Activated naive CD4-positive, alpha-beta T cell (primary cell): ENCODE measurements at regions not wholly inside any gene's neighbourhood (a gene's known extent, or its start where the extent isn't known, plus 50 kb on each side); places are given as distances from the start of the nearest gene placed in this dataset.
"Not testable (repeated sequence)": the region's sequence is repeated elsewhere in the genome, so short reads cannot be mapped to it uniquely, and the experiment has no call there.

Experiments
- DNase-seq, 4 experiments: peaks; one replicate each; lab custom pipeline; 2025; lab: John Stamatoyannopoulos, UW

DNA sequence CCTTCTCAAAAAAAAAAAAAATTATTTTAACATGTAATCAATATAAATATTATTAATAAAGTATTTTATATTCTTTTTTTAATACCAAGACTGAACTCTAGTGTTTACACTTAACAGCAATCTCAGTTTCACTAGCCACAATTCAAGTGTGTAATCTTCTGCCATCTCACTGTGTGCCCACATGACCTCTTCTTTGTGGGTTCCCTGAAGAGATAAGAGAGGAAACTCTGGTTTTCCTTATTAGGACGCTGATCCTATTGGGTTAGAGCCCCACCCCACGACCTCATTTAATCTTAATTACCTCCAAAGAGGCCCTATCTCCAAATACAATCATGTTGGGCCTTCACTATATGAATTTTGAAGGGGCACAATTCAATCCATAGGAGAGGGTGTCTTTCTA lies 177.6 kb downstream of the STK31 start:
- no peak for DNase-seq

DNA sequence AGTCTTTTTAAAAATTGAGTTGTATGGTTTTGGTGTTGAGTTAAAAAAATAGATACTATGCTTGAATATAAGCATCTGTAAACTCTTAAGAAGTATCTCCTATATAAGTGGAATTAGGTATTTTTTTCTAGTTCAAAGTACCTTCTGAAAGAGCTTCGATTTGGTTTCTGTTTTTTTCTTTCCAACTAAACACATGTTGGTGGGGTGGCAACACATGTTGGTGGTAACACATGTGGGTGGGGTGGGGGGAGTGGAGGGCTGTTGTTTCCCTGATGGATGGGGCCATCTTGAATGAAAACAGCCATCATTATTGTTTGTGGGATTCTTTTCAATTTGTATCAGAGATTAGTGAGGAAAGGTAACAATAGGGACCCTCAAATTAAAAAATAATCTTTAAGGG lies 178.9 kb downstream of the STK31 start:
- no peak for DNase-seq

DNA sequence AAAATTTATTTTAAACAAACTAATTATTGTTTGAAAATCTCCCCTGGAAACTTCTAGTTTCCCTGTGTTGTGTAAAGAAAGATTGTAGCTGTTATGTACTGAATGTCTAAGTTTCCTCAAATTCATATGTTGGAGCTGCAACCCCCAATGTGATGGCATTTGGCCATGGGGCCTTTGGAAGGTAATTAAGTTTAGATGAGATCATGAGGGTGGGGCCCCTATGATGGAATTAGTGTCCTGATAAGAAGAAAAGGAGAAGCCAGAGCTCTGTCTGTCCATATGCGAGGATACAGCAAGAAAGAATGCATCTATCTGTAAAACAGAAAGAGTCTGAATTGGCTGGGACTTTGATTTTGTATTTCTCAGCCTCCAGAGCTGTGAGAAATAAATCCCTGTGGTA lies 179.5 kb downstream of the STK31 start:
- no peak for DNase-seq

DNA sequence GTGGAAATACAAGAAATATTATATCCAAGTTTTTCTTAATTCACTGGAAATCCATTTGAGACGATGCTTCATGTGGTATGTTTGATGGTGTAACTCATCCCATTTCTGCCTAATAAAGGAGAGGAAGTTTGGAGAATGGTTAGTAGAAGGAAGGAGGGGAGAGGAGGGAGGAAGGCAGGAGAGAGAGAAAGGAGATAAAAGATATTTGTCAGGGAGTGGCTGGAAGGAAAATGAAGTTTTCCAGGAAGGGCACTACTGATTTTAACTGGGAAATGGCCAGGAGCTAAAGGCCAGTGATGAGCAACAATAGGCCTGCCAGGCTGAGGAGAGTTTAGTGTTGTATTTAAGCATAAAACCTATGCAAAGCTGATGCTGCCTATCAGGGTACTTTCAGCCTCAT lies 182.0 kb downstream of the STK31 start:
- DNase-seq = no peak

DNA sequence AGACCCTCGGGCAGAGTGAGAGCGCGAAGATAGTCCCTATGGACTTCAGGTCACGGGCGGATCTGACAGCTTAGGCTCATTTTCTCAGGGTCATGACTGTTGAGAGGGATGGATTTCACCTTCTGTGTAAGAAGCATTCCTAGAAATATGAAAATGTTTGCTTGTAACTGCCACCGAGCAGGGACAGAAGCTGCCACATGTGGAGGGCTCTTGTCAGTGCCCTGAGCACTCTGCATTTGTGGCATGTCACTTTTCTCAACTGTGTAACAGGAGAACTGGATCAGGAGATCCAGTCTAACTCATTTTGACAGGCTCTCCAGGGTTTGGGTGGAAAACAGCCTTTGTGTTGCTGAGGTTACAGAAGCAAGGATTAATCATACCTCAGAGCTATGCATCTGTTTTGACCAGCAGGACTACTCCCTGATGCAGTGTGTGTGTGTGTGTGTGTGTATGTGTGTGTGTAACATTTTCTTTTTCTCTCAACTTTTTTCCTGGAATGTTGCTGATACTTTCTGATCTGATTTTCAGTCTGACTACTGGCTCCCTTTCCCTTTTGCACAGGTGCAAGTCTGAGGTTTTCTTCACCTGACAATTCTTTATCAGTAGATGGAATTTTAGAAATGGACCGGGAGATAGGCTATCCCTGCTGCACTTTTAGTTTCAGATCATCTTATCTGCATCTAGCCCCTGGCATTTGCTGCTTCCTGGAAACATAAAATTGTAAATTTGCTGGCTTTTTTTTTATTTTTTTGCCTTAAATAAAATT lies 183.3 kb downstream of the STK31 start:
- no peak for DNase-seq

DNA sequence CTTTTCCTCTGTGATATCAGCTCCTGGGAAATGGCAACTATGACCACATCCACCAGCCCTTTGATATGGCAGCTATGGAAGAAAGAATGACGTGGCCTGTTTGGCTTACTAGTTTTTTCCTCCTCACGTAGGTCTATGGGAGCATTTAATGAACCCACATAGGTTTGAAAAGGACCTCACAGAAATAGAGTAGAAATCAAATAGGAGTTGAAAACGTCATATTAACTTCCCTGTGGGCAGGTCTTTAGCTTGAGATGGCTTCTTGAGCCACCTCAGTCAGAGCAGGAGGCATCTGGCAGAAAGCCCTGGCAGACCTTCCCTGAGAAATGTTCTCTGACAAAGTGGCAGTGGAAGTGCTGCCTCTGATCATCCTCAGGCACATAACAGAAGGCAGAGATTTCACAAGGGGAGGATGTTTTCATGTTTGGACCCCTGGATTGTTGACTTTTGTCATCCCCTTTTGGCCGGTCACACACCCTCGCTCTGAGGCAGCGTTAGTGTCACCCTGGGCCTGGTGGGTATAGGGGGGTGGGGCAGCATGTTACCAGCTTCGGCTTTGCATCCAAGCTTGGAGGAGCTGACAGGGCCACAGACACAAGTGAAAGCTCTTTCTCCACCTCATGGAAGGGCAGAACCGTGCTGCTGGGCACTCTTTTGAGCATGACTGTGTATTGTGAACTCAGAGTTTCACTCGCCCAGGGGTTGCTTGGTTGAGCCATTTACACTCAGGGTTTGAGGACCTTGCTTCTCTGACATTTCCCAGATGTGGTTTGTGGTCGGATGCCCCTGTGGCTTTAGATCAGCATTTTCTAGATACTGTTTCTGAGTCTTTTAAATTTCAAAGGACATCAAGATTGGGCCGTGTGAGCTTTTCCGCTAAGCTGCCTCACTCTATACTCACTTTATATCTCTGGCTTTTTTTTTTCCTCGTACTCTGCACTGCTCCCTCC lies 184.2 kb downstream of the STK31 start:
- DNase-seq = no peak

DNA sequence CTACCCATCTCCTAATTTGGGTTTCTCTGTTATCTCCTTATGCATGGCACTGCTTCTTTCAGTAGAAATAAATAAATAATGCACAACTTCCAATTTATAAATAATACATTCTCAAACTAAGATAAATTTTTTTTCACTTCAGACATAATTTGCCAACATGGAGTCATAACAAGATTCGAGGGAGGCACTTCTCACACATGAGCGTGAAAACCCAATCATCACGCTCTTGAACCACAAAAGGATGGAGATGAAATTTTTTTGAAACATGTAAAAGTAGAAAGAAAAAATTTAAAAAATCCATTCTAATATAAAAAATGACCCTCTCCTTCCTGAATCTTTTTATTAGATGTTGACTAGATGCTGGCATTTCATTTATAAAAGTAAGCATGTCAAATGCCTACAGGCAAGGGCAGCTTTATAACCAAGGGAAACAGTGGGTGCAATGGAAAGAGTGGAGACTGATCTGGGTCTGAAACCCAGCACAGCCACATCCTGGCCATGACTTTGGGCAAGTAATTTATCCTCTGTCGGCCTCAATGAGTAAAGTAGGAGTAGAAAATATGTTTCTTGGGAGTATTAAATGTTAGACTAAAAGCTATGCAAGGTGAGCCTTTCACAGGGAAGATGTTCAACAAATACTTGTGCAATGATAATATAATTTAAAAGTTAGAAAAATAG lies 185.0 kb downstream of the STK31 start:
- DNase-seq = no peak

DNA sequence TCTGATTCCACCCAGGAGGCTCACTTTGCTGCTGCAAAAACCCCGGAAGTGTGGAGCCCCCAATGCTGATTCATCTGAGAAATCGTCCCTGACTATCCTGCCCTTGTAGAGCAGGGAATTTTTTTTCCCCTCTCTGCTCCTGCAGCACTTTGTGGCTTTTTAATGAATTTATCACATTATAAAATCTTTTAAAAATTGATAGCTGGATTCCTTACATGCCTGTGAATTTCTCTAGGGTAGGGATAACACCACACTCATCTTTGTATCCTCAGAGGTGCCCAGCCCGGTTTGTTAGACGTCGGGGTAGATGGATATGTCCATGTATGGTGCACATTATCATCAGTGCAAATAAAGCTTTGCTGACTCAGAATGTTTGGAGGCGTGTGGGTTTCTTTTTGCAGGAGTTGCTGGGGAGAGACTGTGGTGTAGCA lies 185.7 kb downstream of the STK31 start:
- no peak for DNase-seq

DNA sequence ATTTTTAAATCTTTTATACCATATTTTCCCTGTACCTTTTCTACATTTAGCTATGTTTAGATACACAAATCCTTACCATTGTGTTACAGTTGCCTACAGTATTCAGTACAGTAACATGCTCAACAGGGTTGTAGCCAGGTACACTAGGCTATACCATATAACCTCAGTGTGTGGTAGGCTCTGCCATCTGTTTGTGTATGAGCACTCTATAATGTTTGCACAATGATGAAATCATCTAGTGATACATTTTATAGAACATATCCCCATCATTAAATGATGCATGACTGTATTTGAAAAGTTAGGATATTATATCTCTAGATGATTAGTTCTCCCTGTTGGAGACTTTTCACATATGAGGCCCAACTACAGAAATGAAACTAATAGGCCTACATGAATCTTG lies 188.6 kb downstream of the STK31 start:
- no peak for DNase-seq

DNA sequence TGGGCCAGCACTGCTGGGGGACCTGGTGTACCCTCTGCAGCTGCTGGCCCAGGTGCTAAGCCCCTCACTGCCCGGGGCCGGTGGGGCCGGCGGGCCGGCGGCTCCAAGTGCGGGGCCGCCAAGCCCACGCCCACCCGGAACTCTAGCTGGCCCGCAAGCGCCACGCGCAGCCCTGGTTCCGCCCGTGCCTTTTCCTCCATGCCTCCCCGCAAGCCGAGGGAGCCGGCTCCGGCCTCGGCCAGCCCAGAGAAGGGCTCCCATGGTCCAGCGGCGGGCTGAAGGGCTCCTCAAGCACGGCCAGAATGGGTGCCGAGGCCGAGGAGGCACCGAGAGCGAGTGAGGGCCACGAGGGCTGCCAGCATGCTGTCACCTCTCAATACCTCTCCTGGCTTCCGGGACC lies 194.9 kb downstream of the STK31 start:
- not testable (repeated sequence) for DNase-seq

DNA sequence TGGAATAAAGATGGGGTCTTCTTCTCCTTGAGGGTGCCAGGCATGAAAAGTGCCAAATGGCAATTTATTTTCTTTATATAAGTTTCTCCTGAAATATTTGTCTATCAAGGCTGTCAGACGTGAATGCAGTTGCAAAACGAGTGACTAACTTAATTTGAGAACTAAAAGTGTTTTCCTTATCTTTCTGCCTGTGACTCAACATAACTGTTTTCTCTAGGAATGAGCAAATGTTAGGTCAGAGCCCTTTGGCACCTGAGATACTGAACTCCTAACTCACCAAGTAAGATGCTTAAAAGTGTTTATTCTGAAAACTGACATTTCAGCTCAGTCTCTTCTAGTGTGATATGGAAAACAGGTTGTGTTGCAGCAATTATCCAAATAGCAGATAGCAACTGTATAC lies 197.0 kb downstream of the STK31 start:
- no peak for DNase-seq

DNA sequence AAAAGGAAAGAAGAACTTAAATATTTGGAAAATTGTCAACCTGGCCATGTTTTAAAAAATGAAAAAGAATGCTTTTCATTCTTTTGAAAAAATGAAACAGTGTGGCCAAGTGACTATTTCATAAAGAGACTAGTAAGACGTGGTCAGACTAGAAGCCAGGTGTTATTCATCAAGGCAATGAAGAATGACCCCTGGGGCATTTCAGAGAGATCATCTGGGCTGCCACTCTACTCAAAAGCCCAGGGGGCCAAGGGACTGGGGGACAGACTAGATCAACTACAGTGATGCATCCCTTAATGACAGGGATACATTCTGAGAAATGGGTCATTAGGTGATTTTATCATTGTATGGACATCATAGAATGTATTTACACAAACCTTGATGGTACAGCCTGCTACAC lies 199.4 kb downstream of the STK31 start:
- DNase-seq = no peak

DNA sequence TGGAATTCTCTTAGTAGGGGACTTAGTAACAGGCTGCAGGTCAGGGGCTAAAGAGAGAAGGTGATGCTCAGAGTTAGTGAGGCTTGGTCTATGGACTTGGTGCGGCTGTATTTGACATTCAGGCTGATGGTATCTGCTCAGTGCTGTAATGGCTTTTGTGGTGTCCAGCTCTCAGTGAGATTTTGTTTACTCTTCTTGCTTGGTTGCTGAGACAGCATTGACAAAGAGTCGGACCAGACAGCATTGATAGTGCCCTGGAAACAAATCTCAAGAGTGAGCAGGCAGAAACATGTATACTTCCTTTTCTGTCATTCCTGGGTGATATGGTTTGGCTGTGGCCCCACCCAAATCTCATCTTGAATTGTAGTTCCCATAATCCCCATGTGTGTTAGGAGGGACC lies 202.0 kb downstream of the STK31 start:
- no peak for DNase-seq

DNA sequence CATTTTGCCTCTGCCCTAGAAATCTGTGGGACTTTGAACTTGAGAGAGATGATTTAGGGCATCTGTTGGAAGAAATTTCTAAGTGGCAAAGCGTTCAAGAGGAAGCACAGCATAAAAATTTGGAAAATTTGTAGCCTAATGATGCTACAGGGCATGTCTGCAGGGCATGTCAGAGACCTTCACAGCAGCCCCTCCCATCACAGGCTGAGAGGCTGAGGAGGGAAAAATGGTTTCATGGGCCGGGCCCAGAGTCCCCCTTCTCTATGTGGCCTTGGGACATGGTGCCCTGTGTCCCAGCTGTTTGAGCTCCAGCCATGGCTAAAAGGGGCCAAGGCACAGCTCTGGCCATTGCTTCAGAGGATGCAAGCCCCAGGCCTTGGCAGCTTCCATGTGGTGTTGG lies 203.0 kb downstream of the STK31 start:
- DNase-seq = no peak

DNA sequence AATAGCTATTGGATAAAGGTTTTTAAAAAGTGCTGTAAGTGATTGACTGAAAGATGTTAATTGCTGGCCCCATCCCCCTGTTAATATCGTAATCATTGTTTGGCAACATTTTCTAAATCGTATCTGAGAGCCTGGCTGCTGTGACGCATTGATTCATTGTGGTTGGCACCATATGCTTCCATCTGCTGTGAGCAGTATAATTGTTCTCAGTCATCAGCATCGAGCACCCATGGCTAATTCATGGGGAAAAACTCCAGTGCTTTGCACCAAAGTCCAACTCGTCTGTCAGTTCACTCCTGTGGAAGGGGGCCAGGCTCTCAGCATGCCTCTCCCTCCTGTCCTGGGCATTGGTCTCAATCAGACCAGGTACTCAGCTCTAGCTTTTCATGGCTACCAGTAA lies 205.2 kb downstream of the STK31 start:
- no peak for DNase-seq

DNA sequence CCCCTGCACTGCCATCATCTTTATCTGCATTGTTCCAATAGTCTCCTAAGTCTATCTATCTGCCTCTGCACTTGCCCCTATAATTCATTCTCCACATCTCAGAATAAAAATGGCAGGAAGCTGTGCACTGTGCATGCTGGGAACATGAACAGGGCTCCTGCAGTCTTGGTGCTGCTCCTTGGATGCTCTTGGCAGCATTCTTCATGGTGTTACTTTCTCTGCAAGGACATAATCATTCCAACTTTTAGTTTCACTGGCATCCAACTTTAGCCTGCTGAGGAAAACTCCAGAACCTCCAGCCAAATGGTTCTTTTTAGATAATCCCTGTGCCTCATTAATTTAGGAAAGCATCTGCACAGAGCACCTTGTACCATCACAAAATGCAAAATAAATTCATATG lies 208.3 kb downstream of the STK31 start:
- no peak for DNase-seq

DNA sequence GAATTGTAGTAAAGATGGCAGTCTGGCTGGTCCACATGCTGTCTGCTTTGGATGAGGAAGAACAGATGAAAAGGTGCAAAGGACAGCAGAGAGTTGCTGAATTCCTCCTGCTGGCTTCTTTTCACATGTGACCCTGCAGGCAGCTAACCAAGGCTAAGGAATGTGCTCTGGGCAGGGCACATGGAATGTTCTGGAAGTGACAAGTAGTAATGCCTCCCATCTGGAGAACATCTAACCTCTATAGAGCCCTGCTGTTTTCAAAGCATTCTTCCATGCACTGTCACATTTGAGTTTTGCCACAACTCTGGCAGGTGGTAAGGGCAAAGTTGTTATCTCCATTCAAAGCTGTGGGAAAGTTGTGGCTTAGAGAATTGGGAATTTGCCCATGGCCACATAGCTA lies 208.8 kb downstream of the STK31 start:
- no peak for DNase-seq

DNA sequence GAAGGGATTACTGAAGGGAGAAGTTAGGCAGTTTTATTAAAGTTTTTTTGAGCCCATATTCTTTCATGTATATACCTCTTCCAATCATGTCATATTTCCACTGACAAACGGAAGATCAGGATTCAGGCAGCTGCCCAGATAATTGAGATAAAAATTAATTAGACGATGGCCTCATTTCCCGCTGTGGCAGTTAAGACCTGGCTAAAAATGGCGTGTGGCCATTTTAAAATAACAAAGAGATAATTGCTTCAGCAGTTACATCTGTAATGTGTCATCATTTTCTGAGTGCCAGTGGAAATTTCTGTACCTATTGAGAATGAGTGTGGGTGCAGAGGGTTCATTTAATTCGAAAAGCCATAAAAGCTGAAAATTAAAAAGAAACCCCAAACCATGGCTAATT lies 215.1 kb downstream of the STK31 start:
- no peak for DNase-seq

DNA sequence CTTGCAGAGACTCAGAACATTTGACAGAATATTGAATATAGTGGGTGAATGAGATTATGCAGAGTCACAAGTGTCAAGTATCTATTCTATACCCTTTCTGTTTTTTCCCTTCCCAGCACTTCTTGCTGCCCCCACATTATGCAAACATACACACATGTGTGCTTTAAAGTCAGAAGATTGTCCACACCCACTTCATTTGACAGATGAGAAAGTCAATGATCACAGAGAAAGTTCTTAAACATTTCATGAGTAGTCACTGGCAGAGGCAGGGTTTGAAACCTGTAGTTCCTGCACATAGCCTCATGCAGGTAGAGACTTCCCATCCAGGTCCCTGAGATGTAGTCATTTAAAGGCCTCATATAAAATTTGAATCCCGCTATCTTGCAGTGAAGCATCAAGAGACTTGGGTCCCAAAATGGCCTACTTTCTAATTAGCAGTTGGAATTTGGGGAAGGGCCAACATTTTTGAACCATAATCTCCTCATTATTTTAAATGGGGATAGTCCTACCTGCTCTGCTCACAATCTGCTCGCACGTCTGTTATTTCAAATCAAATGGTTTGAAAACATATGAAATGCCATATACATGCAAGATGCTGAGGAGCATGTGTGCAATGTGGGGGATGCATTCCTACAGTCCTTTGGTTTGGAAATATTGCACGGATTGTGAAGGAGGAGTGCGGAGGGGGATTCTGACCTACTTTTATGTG lies 217.8 kb downstream of the STK31 start:
- no peak for DNase-seq

DNA sequence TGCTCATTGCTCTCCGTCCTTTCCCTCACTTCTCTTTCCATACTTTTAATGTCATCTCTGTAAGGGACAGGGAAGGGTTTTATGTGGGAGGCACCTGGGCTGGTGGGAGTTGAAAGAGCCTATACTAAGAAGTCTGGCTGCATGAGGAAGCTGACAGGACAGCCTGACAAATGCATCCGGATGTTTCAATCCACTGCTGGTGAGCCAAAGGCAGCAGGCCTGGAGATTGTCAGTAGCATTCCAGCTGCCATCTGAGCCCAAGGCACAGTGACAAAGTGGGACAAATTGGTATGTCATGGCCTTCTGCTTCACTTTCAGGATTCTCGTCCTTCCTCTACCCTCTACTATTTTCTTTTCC lies 218.4 kb downstream of the STK31 start:
- no peak for DNase-seq

DNA sequence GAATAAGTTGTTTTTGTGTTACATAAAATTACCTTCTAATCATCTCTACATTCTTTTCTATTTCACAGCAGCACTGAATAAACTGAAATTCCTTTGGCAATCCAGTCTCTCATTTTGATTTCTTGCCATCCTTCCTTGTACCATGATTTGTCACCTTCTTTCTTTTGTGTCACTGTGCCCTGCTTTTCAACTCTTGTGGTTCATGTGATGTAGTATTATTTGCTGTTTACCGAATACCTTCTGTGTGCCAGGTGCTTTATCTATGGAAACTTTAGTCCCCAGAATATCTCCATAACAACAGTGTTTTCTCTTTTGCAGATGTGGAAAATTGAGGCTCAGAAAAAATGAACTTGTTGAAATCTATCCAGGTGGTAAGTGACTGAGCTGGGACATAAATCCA lies 220.3 kb downstream of the STK31 start:
- DNase-seq = no peak

DNA sequence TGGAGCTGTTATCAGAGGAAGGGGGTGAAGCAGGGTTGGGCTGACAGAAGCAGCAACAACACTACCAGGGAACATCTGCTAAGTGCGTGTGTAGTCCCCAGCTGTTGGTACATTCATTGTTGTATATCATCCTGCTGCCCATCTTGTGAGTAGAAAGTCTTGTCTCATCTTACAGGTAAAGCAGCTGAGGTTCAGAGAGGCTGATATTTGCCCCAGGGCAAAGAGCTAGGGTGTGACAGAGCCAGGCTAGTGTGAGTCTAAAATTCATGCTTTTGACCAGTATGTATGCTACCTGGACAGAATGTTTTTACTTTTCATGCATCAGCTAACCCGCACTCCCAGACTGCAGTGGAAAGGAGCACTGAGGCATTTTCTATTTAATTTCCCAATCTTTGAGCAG lies 221.6 kb downstream of the STK31 start:
- DNase-seq = no peak
